ENCODE measurements at regions not wholly inside any gene's neighbourhood (a gene's known extent, or its start where the extent isn't known, plus 50 kb on each side); places are given as distances from the start of the nearest gene placed in this dataset.

DNA sequence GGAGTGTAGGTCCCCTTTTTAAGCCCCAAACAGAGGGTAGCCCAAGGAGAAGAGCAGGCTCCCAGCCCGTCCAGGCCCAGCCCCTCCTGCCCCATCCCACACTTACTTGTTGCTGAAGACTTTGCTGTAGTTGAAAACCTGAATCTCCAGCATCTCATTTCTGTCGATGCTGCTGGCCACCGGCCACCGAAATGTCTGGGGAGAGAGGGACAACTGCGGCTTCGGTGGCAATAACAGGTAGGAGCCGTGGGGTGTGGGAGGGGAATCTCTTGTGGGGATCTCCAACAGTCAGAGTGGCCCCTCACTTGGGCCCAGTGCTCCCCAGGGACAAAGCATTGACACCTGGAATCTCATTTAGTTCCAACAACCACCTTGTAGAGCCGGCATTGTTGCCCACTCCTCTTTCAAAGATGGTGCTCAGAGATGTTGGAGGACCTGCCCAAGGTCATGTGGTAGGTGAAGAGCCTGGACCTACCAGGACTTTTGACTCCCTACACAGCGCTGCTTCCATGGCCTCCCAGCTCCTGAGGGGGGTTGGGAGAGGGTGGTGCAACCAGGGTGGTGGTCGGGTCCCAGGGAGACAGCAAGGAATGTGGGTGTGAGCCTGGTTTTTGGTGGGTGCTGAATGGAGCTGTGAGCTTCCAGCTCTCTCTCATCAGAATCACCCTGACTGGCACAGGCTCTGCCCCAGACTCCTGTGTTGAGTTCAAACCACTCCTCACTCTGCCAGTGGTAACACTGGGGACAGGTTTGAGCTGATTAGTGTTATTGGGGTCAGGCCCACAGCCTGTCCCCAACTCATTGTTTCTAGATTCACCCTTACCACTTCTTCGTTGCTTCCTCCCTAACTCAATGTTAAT is 50.0 kb upstream of the OTOF start:
- TF ChIP-seq POLR2A (IDR thresholded peaks at IDR 0.05) = no peak
- no peak for TF ChIP-seq CTCF (IDR thresholded peaks at IDR 0.05)
- no peak for TF ChIP-seq POLR2AphosphoS5 (IDR thresholded peaks at IDR 0.05)

All from transverse colon (tissue), 4 donors.